ENCODE measurements at regions not wholly inside any gene's neighbourhood (a gene's known extent, or its start where the extent isn't known, plus 50 kb on each side); places are given as distances from the start of the nearest gene placed in this dataset.
"Not testable (repeated sequence)": the region's sequence is repeated elsewhere in the genome, so short reads cannot be mapped to it uniquely, and the experiment has no call there.

GRCh38 chr3:34886443-34886842 lies 752.9 kb upstream of the ARPP21 start:
- TF ChIP-seq POLR2A (IDR thresholded peaks at IDR 0.05) (no peak), CTCF (IDR thresholded peaks at IDR 0.05) (no peak)
- Histone ChIP-seq H3K4me1 (no peaks in the 10 kb centered on the region), H3K27ac (no peak overlapping the region), H3K4me3 (no peak overlapping the region), H3K9me3 (no peaks in the 10 kb centered on the region), H3K27me3 (no peaks in the 10 kb centered on the region), H3K36me3 (no peaks in the 10 kb centered on the region)
- no peak for DNase-seq

GRCh38 chr3:34889641-34890040 lies 749.7 kb upstream of the ARPP21 start:
- Histone ChIP-seq H3K36me3 (no peaks in the 10 kb centered on the region), H3K4me3 (no peak overlapping the region), H3K4me1 (no peaks in the 10 kb centered on the region), H3K9me3 (no peaks in the 10 kb centered on the region), H3K27me3 (no peaks in the 10 kb centered on the region), H3K27ac (no peak overlapping the region)
- TF ChIP-seq POLR2A (IDR thresholded peaks at IDR 0.05) (no peak), CTCF (IDR thresholded peaks at IDR 0.05) (no peak)
- no peak for DNase-seq

GRCh38 chr3:34890247-34890646 lies 749.1 kb upstream of the ARPP21 start:
- no peak overlapping the region for H3K4me3 ChIP-seq
- no peak for TF ChIP-seq POLR2A (IDR thresholded peaks at IDR 0.05)
- no peak for TF ChIP-seq CTCF (IDR thresholded peaks at IDR 0.05)

GRCh38 chr3:34891941-34892340 lies 747.4 kb upstream of the ARPP21 start:
- no peak overlapping the region for H3K4me3 ChIP-seq
- H3K4me1 ChIP-seq: no peaks in the 10 kb centered on the region
- no peak overlapping the region for H3K27ac ChIP-seq
- H3K36me3 ChIP-seq: no peaks in the 10 kb centered on the region
- DNase-seq: no peak
- H3K27me3 ChIP-seq: no peaks in the 10 kb centered on the region
- no peaks in the 10 kb centered on the region for H3K9me3 ChIP-seq
- TF ChIP-seq CTCF (IDR thresholded peaks at IDR 0.05): no peak
- TF ChIP-seq POLR2A (IDR thresholded peaks at IDR 0.05): no peak

More at GRCh38 chr3:34890247-34890646, 749.1 kb upstream of the ARPP21 start:
- Histone ChIP-seq H3K36me3 (no peaks in the 10 kb centered on the region), H3K4me1 (no peaks in the 10 kb centered on the region), H3K27ac (no peak overlapping the region), H3K9me3 (no peaks in the 10 kb centered on the region), H3K27me3 (no peaks in the 10 kb centered on the region)
- DNase-seq: no peak

- Histone ChIP-seq H3K27me3 (no peaks in the 10 kb centered on the region), H3K9me3 (no peaks in the 10 kb centered on the region), H3K36me3 (no peaks in the 10 kb centered on the region), H3K4me1 (no peaks in the 10 kb centered on the region), H3K4me3 (no peak overlapping the region), H3K27ac (no peak overlapping the region)
- TF ChIP-seq POLR2A (IDR thresholded peaks at IDR 0.05): no peak
- TF ChIP-seq CTCF (IDR thresholded peaks at IDR 0.05): no peak
- no peak for DNase-seq
Measured at GRCh38 chr3:34895841-34896240, 743.5 kb upstream of the ARPP21 start.

GRCh38 chr3:34909679-34910078 lies 729.6 kb upstream of the ARPP21 start:
- not testable (repeated sequence) for H3K27me3 ChIP-seq, H3K9me3 ChIP-seq, H3K4me1 ChIP-seq, H3K36me3 ChIP-seq, DNase-seq, H3K27ac ChIP-seq, H3K4me3 ChIP-seq

Data from Peyer's patch (tissue), 4 donors.